Keratinocyte (primary cell): ENCODE measurements at regions not wholly inside any gene's neighbourhood (a gene's known extent, or its start where the extent isn't known, plus 50 kb on each side); places are given as distances from the start of the nearest gene placed in this dataset.

Experiments
- EZH2 ChIP-seq: IDR thresholded peaks from one replicate; pipeline ENCODE4 v1.6.1; 2012; ENCODE audit warnings: inconsistent platforms, mild to moderate bottlenecking, low read length, moderate library complexity
- TF ChIP-seq, protein P1 (sequence below), 3 experiments: IDR thresholded peaks in 1 of 3; conservative IDR thresholded peaks in 1 of 3; optimal IDR thresholded peaks in 1 of 3; 2 replicates in 2 of 3; 3 replicates in 1 of 3; pipeline versions ENCODE3 to v1.5.1; 2011; ENCODE audit warnings: low read length in 3 of 3, mild to moderate bottlenecking in 3 of 3, moderate library complexity in 2 of 3, control low read depth in 1 of 3, inconsistent platforms in 1 of 3; ENCODE audit not compliant: insufficient read depth in 2 of 3; ENCODE audit errors: extremely low read depth in 1 of 3

- TF ChIP-seq, protein P1, sequence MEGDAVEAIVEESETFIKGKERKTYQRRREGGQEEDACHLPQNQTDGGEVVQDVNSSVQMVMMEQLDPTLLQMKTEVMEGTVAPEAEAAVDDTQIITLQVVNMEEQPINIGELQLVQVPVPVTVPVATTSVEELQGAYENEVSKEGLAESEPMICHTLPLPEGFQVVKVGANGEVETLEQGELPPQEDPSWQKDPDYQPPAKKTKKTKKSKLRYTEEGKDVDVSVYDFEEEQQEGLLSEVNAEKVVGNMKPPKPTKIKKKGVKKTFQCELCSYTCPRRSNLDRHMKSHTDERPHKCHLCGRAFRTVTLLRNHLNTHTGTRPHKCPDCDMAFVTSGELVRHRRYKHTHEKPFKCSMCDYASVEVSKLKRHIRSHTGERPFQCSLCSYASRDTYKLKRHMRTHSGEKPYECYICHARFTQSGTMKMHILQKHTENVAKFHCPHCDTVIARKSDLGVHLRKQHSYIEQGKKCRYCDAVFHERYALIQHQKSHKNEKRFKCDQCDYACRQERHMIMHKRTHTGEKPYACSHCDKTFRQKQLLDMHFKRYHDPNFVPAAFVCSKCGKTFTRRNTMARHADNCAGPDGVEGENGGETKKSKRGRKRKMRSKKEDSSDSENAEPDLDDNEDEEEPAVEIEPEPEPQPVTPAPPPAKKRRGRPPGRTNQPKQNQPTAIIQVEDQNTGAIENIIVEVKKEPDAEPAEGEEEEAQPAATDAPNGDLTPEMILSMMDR (optimal IDR thresholded peaks at IDR 0.05 in 1 of 3, IDR thresholded peaks at IDR 0.05 in 1 of 3, conservative IDR thresholded peaks at IDR 0.05 in 1 of 3; ENCODE audit: extremely low read depth in 1 of 3, insufficient read depth in 2 of 3, low read length in 3 of 3), result no peak
- TF ChIP-seq EZH2, result no peak
Observed at GRCh38 chr4:57926311-57926710, 816.1 kb upstream of the IGFBP7 start.
